Renal cortical epithelial cell (primary cell): ENCODE measurements at regions not wholly inside any gene's neighbourhood (a gene's known extent, or its start where the extent isn't known, plus 50 kb on each side); places are given as distances from the start of the nearest gene placed in this dataset.

ENCODE experiments used
- DNase-seq: peaks from one replicate; pipeline ENCODE4 v3.0.0-alpha.2; 2011; ENCODE audit warnings: low read depth

GRCh38 chr1:61627365-61627764 lies 97.6 kb downstream of the TM2D1 start:
- no peak for DNase-seq

GRCh38 chr1:61626816-61627215 lies 98.1 kb downstream of the TM2D1 start:
- no peak for DNase-seq

GRCh38 chr1:61623852-61624251 lies 101.1 kb downstream of the TM2D1 start:
- DNase-seq, result no peak

DNA sequence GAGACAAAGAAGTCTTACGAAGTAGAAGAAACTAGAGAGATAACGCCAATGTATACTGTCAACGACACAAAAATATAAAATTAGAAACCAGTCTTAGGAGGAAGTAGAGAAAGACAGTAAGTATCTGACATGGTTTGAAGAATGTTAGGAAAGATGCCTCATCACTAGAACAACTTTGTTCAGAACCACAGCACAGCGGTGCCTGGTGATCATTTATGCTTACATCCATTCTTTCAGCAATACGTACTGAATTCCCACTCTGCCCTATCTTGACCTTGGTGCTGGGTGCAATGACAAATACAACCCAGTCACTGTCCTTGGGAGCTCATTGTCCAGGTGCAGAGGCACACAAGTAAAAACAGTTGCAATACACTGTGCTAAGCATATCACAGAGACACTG lies 104.4 kb downstream of the TM2D1 start:
- no peak for DNase-seq

GRCh38 chr1:61618755-61619154 lies 106.2 kb downstream of the TM2D1 start:
- no peak for DNase-seq

DNA sequence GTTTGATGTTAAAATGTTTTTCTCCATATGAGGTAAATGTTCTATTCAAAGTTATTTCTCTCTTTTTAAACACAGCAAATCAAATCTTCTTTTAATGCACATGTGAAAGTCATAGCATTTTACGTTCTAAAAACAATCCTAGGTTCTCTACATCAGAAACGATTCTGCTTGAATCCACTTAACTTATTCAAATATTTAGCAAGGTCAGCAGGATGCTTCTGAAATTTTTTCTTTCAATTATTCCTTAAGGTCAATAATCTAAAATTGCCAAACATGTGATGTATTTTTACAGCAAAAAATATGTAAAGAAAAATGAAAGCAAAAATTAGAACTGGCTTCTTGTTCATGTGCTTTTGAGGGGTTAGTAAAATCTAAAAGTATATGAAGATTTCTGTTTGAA lies 106.7 kb downstream of the TM2D1 start:
- no peak for DNase-seq

GRCh38 chr1:61616830-61617229 lies 108.1 kb downstream of the TM2D1 start:
- no peak for DNase-seq

GRCh38 chr1:61612602-61613001 lies 112.3 kb downstream of the TM2D1 start:
- no peak for DNase-seq

- no peak for DNase-seq
Observed at GRCh38 chr1:61609040-61609439, 115.9 kb downstream of the TM2D1 start.

GRCh38 chr1:61607448-61607847 lies 117.5 kb downstream of the TM2D1 start:
- no peak for DNase-seq

GRCh38 chr1:61606448-61607312 lies 118.3 kb downstream of the TM2D1 start:
- peak; percentile 7 for DNase-seq

DNA sequence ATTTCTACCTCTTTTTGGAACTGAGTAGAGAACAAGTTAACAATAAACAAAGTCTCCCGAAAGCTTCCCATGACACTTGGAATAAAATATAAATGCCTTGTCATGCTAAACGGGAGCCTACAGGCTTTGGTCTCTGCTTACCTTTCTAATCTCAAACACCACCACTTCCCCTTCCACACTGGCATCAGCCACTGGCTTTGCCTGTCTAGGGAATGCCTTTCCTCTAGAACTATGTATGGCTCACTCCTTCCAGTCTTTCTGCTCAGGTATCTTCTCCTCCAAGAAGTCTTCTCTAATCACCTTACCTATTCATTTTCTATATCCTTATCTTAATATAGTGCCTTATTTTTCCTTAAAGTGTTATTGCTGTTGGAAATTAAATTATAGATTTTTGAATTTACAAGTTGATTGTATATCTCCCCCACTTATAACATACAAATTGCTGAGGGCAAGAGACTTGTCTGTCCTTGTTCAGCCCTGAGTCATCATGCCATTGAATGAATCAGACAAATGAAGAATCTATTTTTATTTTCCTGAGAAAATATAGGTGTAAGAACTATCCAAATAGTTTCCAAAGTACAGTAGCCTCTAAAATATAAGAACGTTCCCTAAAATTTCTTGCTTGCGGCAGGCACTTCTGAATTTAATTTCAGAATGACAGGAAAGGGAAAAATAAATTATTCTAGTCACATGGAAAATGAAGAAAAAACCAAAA lies 119.2 kb downstream of the TM2D1 start:
- peak; percentile 48 for DNase-seq

DNA sequence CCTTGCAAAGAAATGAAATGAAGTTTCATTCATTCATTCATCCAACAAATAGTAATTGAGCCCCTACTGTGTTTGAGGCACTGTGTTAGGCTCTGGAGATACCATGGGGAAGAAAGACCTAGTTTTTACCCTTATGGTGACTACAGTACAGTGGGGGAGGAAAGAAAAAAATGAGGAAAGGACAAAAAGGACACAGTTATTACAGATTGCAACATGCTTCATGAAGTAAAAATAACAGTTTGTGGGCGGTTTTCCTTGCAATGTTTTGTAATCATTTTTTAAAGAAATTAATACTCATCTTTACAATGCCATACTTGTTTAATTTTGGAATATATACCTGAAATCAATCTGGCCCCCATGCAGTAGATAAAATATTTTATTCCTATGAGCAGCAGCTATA lies 120.3 kb downstream of the TM2D1 start:
- no peak for DNase-seq

DNA sequence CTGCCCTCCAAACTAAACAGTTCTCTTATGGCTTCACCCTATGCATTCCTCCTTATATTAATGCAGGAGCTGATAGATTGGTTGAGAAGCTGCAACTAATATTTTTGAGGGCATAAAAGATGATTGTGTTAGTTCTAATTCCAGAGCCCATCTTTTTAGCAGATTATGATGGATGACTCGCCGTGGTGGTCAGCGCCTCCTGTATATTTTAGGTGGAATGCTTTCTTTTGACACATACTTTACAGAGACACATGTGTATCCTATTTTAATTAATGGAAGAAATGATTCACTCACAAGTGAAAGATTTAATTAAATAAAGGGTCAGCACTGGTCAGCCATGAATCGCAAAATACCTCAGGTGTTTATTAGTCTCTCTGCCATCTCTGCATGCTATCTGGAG lies 120.7 kb downstream of the TM2D1 start:
- DNase-seq, result no peak

DNA sequence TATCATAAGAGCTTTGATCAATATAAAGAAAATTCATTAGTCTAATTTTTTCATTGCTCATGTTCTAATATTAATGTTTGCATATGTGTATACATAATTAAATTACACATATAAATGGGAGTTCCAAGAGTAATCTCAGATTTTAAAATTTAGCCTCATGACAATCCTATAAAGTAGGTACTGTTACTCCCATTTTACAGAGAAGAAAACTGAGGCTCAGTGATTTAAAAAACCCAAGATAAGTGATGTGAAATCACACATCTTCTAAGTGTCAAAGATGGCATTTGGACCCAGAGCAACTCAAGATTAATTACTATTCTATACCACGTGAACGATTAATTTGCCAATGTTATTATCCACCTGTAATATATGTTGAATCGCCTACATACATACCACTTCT lies 122.3 kb downstream of the TM2D1 start:
- no peak for DNase-seq

GRCh38 chr1:61597601-61598000 lies 127.3 kb downstream of the TM2D1 start:
- DNase-seq, result no peak

DNA sequence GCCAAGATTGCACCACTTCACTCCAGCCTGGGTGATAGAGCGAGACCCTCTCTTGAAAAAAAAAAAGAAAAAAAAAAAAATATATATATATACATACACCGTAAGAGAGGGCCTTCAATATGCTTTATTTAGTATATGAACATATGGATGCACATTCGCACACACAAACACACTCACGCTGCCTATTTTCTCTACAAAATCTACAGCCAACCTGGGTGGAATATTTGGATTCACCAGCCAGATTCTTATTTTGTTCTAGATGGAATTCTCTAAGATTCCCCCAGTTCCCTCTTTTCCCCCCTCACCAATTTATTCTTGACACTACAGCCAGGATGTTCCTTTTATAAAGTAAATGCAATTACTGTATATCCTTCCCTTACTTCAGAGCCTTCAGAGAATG lies 131.6 kb downstream of the TM2D1 start:
- no peak for DNase-seq

GRCh38 chr1:61591351-61591750 lies 133.6 kb downstream of the TM2D1 start:
- no peak for DNase-seq

DNA sequence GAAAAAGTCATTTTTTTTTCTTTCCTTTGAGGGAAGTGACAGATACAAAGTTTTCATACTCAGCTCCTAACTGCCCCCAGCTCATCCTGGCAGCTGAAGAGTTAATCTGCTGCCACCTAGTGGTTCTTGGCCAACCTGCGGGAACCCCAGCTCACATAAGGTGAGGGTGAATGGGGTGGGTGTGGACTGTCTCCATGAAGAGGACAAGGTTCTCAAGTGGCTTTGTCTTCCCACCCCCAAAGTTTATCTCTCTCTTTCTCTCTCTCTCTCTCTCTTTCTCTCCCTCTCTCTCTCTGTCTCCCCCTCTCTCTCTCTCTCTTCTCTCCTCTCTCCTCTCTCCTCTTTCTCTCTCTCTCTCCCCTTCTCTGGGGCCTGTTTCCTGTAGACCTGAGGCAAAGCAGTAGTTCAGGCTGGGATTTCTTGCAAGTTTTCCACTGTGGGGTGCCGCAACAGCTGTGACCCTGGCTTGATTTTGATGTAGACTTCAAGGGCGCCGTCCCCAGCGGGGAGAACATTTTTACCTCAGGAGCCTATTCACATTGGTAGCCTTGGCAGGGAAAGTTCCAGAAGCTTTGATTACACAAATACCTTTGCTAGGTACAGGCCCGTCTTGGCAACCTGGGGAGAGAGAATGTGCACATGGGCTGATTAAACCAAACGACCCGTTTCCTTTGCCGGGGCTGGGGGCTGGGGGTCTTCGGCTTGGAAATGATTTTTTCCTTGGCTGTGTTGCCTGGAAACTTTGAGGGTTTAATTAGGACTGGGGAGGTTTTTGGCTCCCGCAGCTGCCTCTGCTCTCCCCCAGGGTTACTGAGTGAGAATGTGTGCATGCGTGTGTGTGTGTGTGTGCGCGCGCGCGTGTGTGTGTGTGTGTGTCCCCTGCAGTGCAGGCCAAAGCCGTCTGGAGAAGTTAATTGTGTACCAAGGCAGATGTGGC lies 135.9 kb downstream of the TM2D1 start:
- DNase-seq, result peak; percentile 59

- DNase-seq, result peak; percentile 79
Observed at GRCh38 chr1:61585714-61586113, 139.2 kb downstream of the TM2D1 start.

GRCh38 chr1:61583703-61584102 lies 141.2 kb downstream of the TM2D1 start:
- no peak for DNase-seq

- DNase-seq, result no peak
Observed at GRCh38 chr1:61581251-61581650, 143.7 kb downstream of the TM2D1 start.
